GM08714 (cell line): ENCODE measurements at regions not wholly inside any gene's neighbourhood (a gene's known extent, or its start where the extent isn't known, plus 50 kb on each side); places are given as distances from the start of the nearest gene placed in this dataset.
"Not testable (repeated sequence)": the region's sequence is repeated elsewhere in the genome, so short reads cannot be mapped to it uniquely, and the experiment has no call there.

Experiments
- H3K4me3 ChIP-seq: fragments of 200-500 bp; sonication (Bioruptor generic); 2 replicates; pipeline ENCODE4 v1.5.1; 2014; ENCODE audit warnings: mild to moderate bottlenecking, low read length, inconsistent platforms
- ZNF274 ChIP-seq: IDR thresholded peaks from 2 replicates; pipeline ENCODE4 v1.6.1; 2012; ENCODE audit warnings: mild to moderate bottlenecking, low read depth, low read length

GRCh38 chr12:58414398-58414871 is 473.1 kb downstream of the ATP23 start:
- TF ChIP-seq ZNF274, result no peak
- H3K4me3 ChIP-seq, result no peak overlapping the region

- TF ChIP-seq ZNF274, result no peak
- H3K4me3 ChIP-seq, result no peak overlapping the region
Measured at GRCh38 chr12:58415716-58416115, 474.3 kb downstream of the ATP23 start.

- TF ChIP-seq ZNF274, result no peak
- H3K4me3 ChIP-seq, result no peak overlapping the region
Measured at GRCh38 chr12:58416236-58416635, 474.9 kb downstream of the ATP23 start.

- no peak for TF ChIP-seq ZNF274
Measured at GRCh38 chr12:58419196-58419760, 477.9 kb downstream of the ATP23 start.

GRCh38 chr12:58419905-58420304 is 478.5 kb downstream of the ATP23 start:
- TF ChIP-seq ZNF274, result no peak
- H3K4me3 ChIP-seq, result no peak overlapping the region

More at GRCh38 chr12:58419196-58419760, 477.9 kb downstream of the ATP23 start:
- no peak overlapping the region for H3K4me3 ChIP-seq

- H3K4me3 ChIP-seq, result no peak overlapping the region
- no peak for TF ChIP-seq ZNF274
Measured at GRCh38 chr12:58420503-58420902, 479.1 kb downstream of the ATP23 start.

GRCh38 chr12:58421990-58422389 is 480.6 kb downstream of the ATP23 start:
- no peak for TF ChIP-seq ZNF274

GRCh38 chr12:58424735-58425392 is 483.5 kb downstream of the ATP23 start:
- no peak overlapping the region for H3K4me3 ChIP-seq
- TF ChIP-seq ZNF274, result no peak

More at GRCh38 chr12:58421990-58422389, 480.6 kb downstream of the ATP23 start:
- H3K4me3 ChIP-seq, result no peak overlapping the region

GRCh38 chr12:58425481-58426392 is 484.4 kb downstream of the ATP23 start:
- H3K4me3 ChIP-seq, result peak overlapping the region; percentile 48; the same call in 1 of the 2 replicates

GRCh38 chr12:58426437-58426836 is 485.1 kb downstream of the ATP23 start:
- H3K4me3 ChIP-seq, result not testable (repeated sequence)

More at GRCh38 chr12:58425481-58426392, 484.4 kb downstream of the ATP23 start:
- no peak for TF ChIP-seq ZNF274

GRCh38 chr12:58433959-58434358 is 486.3 kb downstream of the LRIG3 start:
- no peak overlapping the region for H3K4me3 ChIP-seq
- TF ChIP-seq ZNF274, result no peak

GRCh38 chr12:58434726-58435125 is 485.6 kb downstream of the LRIG3 start:
- no peak overlapping the region for H3K4me3 ChIP-seq
- TF ChIP-seq ZNF274, result no peak

GRCh38 chr12:58435647-58436046 is 484.7 kb downstream of the LRIG3 start:
- no peak for TF ChIP-seq ZNF274
- H3K4me3 ChIP-seq, result no peak overlapping the region

- H3K4me3 ChIP-seq, result no peak overlapping the region
- TF ChIP-seq ZNF274, result no peak
Measured at GRCh38 chr12:58441483-58441882, 478.8 kb downstream of the LRIG3 start.
